ENCODE measurements at regions not wholly inside any gene's neighbourhood (a gene's known extent, or its start where the extent isn't known, plus 50 kb on each side); places are given as distances from the start of the nearest gene placed in this dataset.

GRCh38 chr14:98022541-98023520 is 1225.6 kb downstream of the VRK1 start:
- ChIA-PET POLR2A (interaction anchor here (0.6 kb wide), 1 partner anchor 204 kb away, joined by 3 read pairs; no protein-coding TSS in a partner anchor), CTCF (interaction anchor here (1.3 kb wide), 1 partner anchor 45 kb away, joined by 10 read pairs; no protein-coding TSS in a partner anchor)
- Mint-ChIP-seq H3K27ac (no peak overlapping the region), H3K27me3 (ENCODE audit: low read depth) (no peaks in the 10 kb centered on the region), H3K36me3 (no peaks in the 10 kb centered on the region), H3K9me3 (no peaks in the 10 kb centered on the region), H3K4me3 (peak overlapping the region; percentile 18), H3K4me1 (peaks cover 16% of the 10 kb centered on the region)
- DNase-seq (ENCODE audit: low spot score) (peak; percentile 10), ATAC-seq (peak; percentile 83)
- TF ChIP-seq IRF2 (CRISPR knock-in tag; IDR thresholded peaks at IDR 0.05; ENCODE audit: borderline replicate concordance, low read depth) (no peak), TEAD4 (CRISPR knock-in tag; IDR thresholded peaks at IDR 0.05) (no peak)

GRCh38 chr14:98028162-98028561 is 1231.0 kb downstream of the VRK1 start:
- POLR2A ChIA-PET, result no interaction called here
- Mint-ChIP-seq H3K27ac (no peak overlapping the region), H3K9me3 (peaks cover 30% of the 10 kb centered on the region), H3K27me3 (ENCODE audit: low read depth) (peaks cover 4% of the 10 kb centered on the region; the same call in 1 of the 2 replicates), H3K4me3 (no peak overlapping the region), H3K36me3 (peaks cover 9% of the 10 kb centered on the region), H3K4me1 (peaks cover 6% of the 10 kb centered on the region)
- CTCF ChIA-PET, result no interaction called here
- ATAC-seq (no peak), DNase-seq (ENCODE audit: low spot score) (no peak)
- no peak for TF ChIP-seq NR2C2 (CRISPR knock-in tag; IDR thresholded peaks at IDR 0.05)
- TF ChIP-seq, protein P1, sequence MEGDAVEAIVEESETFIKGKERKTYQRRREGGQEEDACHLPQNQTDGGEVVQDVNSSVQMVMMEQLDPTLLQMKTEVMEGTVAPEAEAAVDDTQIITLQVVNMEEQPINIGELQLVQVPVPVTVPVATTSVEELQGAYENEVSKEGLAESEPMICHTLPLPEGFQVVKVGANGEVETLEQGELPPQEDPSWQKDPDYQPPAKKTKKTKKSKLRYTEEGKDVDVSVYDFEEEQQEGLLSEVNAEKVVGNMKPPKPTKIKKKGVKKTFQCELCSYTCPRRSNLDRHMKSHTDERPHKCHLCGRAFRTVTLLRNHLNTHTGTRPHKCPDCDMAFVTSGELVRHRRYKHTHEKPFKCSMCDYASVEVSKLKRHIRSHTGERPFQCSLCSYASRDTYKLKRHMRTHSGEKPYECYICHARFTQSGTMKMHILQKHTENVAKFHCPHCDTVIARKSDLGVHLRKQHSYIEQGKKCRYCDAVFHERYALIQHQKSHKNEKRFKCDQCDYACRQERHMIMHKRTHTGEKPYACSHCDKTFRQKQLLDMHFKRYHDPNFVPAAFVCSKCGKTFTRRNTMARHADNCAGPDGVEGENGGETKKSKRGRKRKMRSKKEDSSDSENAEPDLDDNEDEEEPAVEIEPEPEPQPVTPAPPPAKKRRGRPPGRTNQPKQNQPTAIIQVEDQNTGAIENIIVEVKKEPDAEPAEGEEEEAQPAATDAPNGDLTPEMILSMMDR (IDR thresholded peaks at IDR 0.05), result no peak
- no peak for TF ChIP-seq FOXK1 (CRISPR knock-in tag; IDR thresholded peaks at IDR 0.05)
- no peak for TF ChIP-seq ZNF396 (CRISPR knock-in tag; IDR thresholded peaks at IDR 0.05; ENCODE audit: borderline replicate concordance)
- TF ChIP-seq, protein P2, sequence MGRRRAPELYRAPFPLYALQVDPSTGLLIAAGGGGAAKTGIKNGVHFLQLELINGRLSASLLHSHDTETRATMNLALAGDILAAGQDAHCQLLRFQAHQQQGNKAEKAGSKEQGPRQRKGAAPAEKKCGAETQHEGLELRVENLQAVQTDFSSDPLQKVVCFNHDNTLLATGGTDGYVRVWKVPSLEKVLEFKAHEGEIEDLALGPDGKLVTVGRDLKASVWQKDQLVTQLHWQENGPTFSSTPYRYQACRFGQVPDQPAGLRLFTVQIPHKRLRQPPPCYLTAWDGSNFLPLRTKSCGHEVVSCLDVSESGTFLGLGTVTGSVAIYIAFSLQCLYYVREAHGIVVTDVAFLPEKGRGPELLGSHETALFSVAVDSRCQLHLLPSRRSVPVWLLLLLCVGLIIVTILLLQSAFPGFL (CRISPR knock-in tag; IDR thresholded peaks at IDR 0.05; ENCODE audit: borderline replicate concordance), result no peak
- no peak for TF ChIP-seq GRHL2 (CRISPR knock-in tag; IDR thresholded peaks at IDR 0.05; ENCODE audit: insufficient replicate concordance, severe bottlenecking)
- no peak for TF ChIP-seq NR1H2 (CRISPR knock-in tag; IDR thresholded peaks at IDR 0.05)
- no peak for TF ChIP-seq KAT7 (CRISPR knock-in tag; IDR thresholded peaks at IDR 0.05; ENCODE audit: borderline replicate concordance)
- no peak for TF ChIP-seq ZNF219 (CRISPR knock-in tag; IDR thresholded peaks at IDR 0.05; ENCODE audit: borderline replicate concordance)
- TF ChIP-seq, protein P3, sequence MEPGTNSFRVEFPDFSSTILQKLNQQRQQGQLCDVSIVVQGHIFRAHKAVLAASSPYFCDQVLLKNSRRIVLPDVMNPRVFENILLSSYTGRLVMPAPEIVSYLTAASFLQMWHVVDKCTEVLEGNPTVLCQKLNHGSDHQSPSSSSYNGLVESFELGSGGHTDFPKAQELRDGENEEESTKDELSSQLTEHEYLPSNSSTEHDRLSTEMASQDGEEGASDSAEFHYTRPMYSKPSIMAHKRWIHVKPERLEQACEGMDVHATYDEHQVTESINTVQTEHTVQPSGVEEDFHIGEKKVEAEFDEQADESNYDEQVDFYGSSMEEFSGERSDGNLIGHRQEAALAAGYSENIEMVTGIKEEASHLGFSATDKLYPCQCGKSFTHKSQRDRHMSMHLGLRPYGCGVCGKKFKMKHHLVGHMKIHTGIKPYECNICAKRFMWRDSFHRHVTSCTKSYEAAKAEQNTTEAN (CRISPR knock-in tag; IDR thresholded peaks at IDR 0.05), result no peak

- ATAC-seq, result no peak
- H3K27ac Mint-ChIP-seq, result no peak overlapping the region
- H3K36me3 Mint-ChIP-seq, result peaks cover 9% of the 10 kb centered on the region
- ChIA-PET POLR2A (no interaction called here), CTCF (no interaction called here)
- peaks cover 39% of the 10 kb centered on the region for H3K9me3 Mint-ChIP-seq
- no peaks in the 10 kb centered on the region for H3K4me1 Mint-ChIP-seq
- no peak for DNase-seq (ENCODE audit: low spot score)
- peaks cover 4% of the 10 kb centered on the region; the same call in 1 of the 2 replicates for H3K27me3 Mint-ChIP-seq (ENCODE audit: low read depth)
- no peak overlapping the region for H3K4me3 Mint-ChIP-seq
- TF ChIP-seq, protein P4, sequence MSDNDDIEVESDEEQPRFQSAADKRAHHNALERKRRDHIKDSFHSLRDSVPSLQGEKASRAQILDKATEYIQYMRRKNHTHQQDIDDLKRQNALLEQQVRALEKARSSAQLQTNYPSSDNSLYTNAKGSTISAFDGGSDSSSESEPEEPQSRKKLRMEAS (CRISPR knock-in tag; IDR thresholded peaks at IDR 0.05), result no peak
- TF ChIP-seq, protein P5, sequence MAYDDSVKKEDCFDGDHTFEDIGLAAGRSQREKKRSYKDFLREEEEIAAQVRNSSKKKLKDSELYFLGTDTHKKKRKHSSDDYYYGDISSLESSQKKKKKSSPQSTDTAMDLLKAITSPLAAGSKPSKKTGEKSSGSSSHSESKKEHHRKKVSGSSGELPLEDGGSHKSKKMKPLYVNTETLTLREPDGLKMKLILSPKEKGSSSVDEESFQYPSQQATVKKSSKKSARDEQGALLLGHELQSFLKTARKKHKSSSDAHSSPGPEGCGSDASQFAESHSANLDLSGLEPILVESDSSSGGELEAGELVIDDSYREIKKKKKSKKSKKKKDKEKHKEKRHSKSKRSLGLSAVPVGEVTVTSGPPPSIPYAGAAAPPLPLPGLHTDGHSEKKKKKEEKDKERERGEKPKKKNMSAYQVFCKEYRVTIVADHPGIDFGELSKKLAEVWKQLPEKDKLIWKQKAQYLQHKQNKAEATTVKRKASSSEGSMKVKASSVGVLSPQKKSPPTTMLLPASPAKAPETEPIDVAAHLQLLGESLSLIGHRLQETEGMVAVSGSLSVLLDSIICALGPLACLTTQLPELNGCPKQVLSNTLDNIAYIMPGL (CRISPR knock-in tag; IDR thresholded peaks at IDR 0.05), result no peak
- TF ChIP-seq FOXP1 (CRISPR knock-in tag; IDR thresholded peaks at IDR 0.05; ENCODE audit: borderline replicate concordance) (no peak), ETV6 (CRISPR knock-in tag; IDR thresholded peaks at IDR 0.05) (no peak), ZNF512 (CRISPR knock-in tag; IDR thresholded peaks at IDR 0.05; ENCODE audit: borderline replicate concordance) (no peak), CREB1 (CRISPR knock-in tag; IDR thresholded peaks at IDR 0.05) (no peak), RORB (CRISPR knock-in tag; IDR thresholded peaks at IDR 0.05) (no peak), TEAD4 (CRISPR knock-in tag; IDR thresholded peaks at IDR 0.05) (no peak), ZNF219 (CRISPR knock-in tag; IDR thresholded peaks at IDR 0.05; ENCODE audit: borderline replicate concordance) (no peak)
- TF ChIP-seq, protein P6, sequence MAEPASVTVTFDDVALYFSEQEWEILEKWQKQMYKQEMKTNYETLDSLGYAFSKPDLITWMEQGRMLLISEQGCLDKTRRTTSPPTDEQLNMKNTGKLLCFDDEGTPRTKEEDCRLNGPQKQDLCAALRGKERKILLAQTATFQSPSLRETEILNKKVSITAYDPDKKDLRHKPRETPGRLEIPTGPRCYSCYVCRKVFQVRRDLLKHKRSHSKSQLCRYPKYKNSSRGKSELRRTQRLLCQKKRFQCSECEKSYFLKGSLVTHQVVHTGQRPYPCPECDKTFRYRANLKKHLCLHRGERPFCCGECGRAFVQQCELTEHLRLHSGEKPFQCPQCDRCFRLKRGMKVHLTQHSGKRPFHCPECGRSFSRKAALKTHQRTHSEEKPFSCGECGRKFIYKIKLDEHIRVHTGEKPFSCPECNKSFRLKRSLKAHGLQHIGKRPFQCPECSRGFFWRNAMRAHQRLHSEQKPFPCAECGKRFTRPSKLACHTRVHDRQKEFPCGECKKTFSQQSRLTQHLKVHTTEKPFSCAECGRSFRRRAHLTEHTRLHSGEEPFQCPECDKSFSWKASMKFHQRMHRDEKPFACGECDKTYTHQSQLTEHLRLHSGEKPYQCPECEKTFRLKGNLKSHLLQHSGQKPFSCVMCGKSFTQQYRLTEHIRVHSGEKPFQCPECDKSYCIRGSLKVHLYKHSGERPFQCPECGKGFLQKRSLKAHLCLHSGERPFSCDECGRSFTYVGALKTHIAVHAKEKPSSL (CRISPR knock-in tag; conservative IDR thresholded peaks at IDR 0.05), result no peak
These were observed 1236.6 kb downstream of the BCL11B start for GRCh38 chr14:98035396-98035795.

All from WTC11 (cell line).